PC-3 (cell line): ENCODE measurements at regions not wholly inside any gene's neighbourhood (a gene's known extent, or its start where the extent isn't known, plus 50 kb on each side); places are given as distances from the start of the nearest gene placed in this dataset.

Source experiments
- ATAC-seq: fragments of 200-7000 bp; cut with Tn5 transposase; 2 replicates; pipeline ENCODE4 v1.9.1; 2020; ENCODE audit warnings: mild to moderate bottlenecking, moderate library complexity
- BruUV-seq: library from RNA; stranded (reverse); fragments of 400-500 nt; replicated peaks from 2 replicates; lab custom pipeline; 2021; lab: Mats Ljungman, UMichigan
- CTCF ChIA-PET: fragments of 300-600 bp; sonication (Branson Sonifier 250); formaldehyde crosslinking; loops from one replicate; lab custom pipeline; 2022; ENCODE audit warnings: antibody characterized with exemption; lab: Charles Lee
- POLR2A ChIA-PET: fragments of 300-600 bp; sonication (Branson Sonifier 250); formaldehyde crosslinking; loops from one replicate; lab custom pipeline; 2022; ENCODE audit warnings: antibody characterized with exemption; ENCODE audit not compliant: unreplicated experiment; lab: Charles Lee
- DNase-seq: peaks from one replicate; pipeline ENCODE4 v3.0.0-alpha.2; 2015
- H2AFZ ChIP-seq: fragments of 300-600 bp; sonication (generic); 2 replicates; pipeline ENCODE4 v1.6.0; 2016; ENCODE audit warnings: antibody characterized with exemption, low read length
- H3F3A ChIP-seq: fragments of 300-600 bp; sonication (generic); one replicate; pipeline ENCODE4 v1.6.0; 2017; ENCODE audit warnings: antibody characterized with exemption, low read length, control low read depth, mild to moderate bottlenecking; ENCODE audit not compliant: unreplicated experiment
- H3K27ac ChIP-seq: fragments of 300-600 bp; sonication (generic); 2 replicates; pipeline ENCODE4 v1.5.1; 2016; ENCODE audit warnings: mild to moderate bottlenecking, low read length
- H3K27me3 ChIP-seq: fragments of 300-600 bp; sonication (generic); 2 replicates; pipeline ENCODE4 v1.6.1; 2016; ENCODE audit warnings: low read length, mixed read lengths
- H3K36me3 ChIP-seq: fragments of 300-600 bp; sonication (generic); 2 replicates; pipeline ENCODE4 v1.6.1; 2016; ENCODE audit warnings: low read depth, mixed run types, low read length, mixed read lengths
- H3K4me1 ChIP-seq: fragments of 300-600 bp; sonication (generic); 2 replicates; pipeline ENCODE4 v1.5.1; 2016; ENCODE audit warnings: low read length; ENCODE audit not compliant: insufficient read depth
- H3K4me2 ChIP-seq: fragments of 300-600 bp; sonication (generic); 2 replicates; pipeline ENCODE4 v1.6.0; 2016; ENCODE audit warnings: low read length
- H3K4me3 ChIP-seq: fragments of 300-600 bp; sonication (generic); 2 replicates; pipeline ENCODE4 v1.5.1; 2016; ENCODE audit warnings: mild to moderate bottlenecking, low read length, mixed read lengths
- H3K79me2 ChIP-seq: fragments of 300-600 bp; sonication (generic); 2 replicates; pipeline ENCODE4 v1.6.1; 2017; ENCODE audit warnings: low read length, mixed read lengths
- H3K9ac ChIP-seq: fragments of 300-600 bp; sonication (generic); 2 replicates; pipeline ENCODE4 v1.6.0; 2016; ENCODE audit warnings: mild to moderate bottlenecking, low read length
- H3K9me2 ChIP-seq: fragments of 300-600 bp; sonication (generic); replicated peaks from 2 replicates; pipeline ENCODE4 v1.6.1; 2016; ENCODE audit warnings: mixed run types, low read length, mixed read lengths
- H3K9me3 ChIP-seq: fragments of 300-600 bp; sonication (generic); 2 replicates; pipeline ENCODE4 v1.6.1; 2016; ENCODE audit warnings: low read length, mixed read lengths
- H4K20me1 ChIP-seq: fragments of 300-600 bp; sonication (generic); 2 replicates; pipeline ENCODE4 v1.6.1; 2016; ENCODE audit warnings: low read length, mixed read lengths
- EZH2 ChIP-seq: fragments of 300-600 bp; sonication (generic); IDR thresholded peaks from one replicate; pipeline ENCODE4 v1.6.1; 2017; ENCODE audit warnings: antibody characterized with exemption, mild to moderate bottlenecking, low read length; ENCODE audit not compliant: unreplicated experiment
- EZH2phosphoT487 ChIP-seq: fragments of 300-600 bp; sonication (generic); IDR thresholded peaks from 2 replicates; pipeline ENCODE4 v1.6.1; 2018; ENCODE audit warnings: mild to moderate bottlenecking, antibody characterized with exemption, low read length, borderline replicate concordance
- intact Hi-C: fragments of 100-400 bp; cut with micrococcal nuclease; formaldehyde crosslinking; loops from 2 replicates; pipeline ENCODE4 v1.9.0; 2023
- TF ChIP-seq, protein P1 (sequence below): fragments of 300-600 bp; sonication (generic); conservative IDR thresholded peaks from 2 replicates; pipeline ENCODE4 v1.5.1; 2017; ENCODE audit warnings: antibody characterized with exemption, low read depth, mild to moderate bottlenecking, low read length

DNA sequence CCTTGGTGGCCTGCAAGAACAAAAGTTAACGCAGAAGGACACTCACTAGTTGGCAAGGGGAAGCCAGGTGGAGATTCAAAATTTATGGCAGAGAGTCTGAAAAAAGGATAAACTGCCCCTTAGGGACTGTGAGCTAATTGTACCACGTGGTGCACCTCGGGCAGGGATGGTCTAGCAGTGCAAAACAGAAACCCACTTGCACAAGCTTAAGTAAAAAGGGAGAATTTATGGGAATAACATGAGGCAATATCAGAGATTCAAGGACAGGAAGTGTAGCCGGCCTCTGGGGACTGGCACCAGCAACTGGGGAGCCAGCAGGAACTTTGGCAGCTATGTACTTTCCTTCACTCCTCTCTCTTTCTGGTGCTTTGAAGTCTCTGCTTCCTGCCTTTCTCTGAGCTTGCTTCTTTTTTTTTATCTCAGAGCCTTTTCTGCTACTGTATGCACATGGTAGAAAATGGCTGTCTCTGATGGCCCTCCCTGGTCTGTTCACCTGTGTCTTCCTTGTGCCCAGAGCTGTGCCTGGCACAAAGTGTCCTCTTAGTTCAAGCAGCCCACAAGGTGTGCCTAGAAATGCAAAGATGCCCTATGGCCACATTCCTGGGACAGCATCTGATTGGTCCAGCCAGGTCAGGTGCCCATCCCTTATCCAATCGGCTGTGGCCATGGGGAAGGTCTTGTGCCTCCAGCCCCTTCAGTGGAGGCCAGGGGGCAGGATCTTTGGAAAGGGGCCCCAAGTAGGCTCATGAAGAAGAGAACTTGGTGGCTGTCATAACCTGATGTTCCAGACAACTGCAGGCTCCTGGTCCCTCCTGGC lies 114.8 kb upstream of the ATP6AP2 start:
- Histone ChIP-seq H3K4me3 (no peak overlapping the region), H3K9me3 (no peaks in the 10 kb centered on the region), H2AFZ (no peak overlapping the region), H3K36me3 (no peaks in the 10 kb centered on the region), H3K27me3 (peaks cover 18% of the 10 kb centered on the region), H3K9ac (no peak overlapping the region), H4K20me1 (no peaks in the 10 kb centered on the region), H3K4me1 (peaks cover 6% of the 10 kb centered on the region; the same call in 1 of the 2 replicates), H3K27ac (no peak overlapping the region), H3K9me2 (no peaks in the 10 kb centered on the region), H3F3A (no peaks in the 10 kb centered on the region), H3K4me2 (no peak overlapping the region), H3K79me2 (no peaks in the 10 kb centered on the region)
- BruUV-seq: no TSS peak
- POLR2A ChIA-PET: no interaction called here
- intact Hi-C loops: loop anchor here (10.0 kb wide), 1 partner anchor 291 kb away; no protein-coding TSS in a partner anchor
- TF ChIP-seq, protein P1, sequence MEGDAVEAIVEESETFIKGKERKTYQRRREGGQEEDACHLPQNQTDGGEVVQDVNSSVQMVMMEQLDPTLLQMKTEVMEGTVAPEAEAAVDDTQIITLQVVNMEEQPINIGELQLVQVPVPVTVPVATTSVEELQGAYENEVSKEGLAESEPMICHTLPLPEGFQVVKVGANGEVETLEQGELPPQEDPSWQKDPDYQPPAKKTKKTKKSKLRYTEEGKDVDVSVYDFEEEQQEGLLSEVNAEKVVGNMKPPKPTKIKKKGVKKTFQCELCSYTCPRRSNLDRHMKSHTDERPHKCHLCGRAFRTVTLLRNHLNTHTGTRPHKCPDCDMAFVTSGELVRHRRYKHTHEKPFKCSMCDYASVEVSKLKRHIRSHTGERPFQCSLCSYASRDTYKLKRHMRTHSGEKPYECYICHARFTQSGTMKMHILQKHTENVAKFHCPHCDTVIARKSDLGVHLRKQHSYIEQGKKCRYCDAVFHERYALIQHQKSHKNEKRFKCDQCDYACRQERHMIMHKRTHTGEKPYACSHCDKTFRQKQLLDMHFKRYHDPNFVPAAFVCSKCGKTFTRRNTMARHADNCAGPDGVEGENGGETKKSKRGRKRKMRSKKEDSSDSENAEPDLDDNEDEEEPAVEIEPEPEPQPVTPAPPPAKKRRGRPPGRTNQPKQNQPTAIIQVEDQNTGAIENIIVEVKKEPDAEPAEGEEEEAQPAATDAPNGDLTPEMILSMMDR: no peak
- TF ChIP-seq EZH2phosphoT487: no peak
- ATAC-seq (no peak), DNase-seq (no peak)
- CTCF ChIA-PET: no interaction called here

GRCh38 chrX:40462795-40463194 lies 118.0 kb upstream of the ATP6AP2 start:
- CTCF ChIA-PET: no interaction called here
- Histone ChIP-seq H3K79me2 (no peaks in the 10 kb centered on the region), H3K4me2 (no peak overlapping the region), H3K4me3 (no peak overlapping the region), H2AFZ (no peak overlapping the region), H3K27me3 (peaks cover 30% of the 10 kb centered on the region), H3K9me2 (no peaks in the 10 kb centered on the region), H3K9ac (no peak overlapping the region), H3K36me3 (no peaks in the 10 kb centered on the region), H3K27ac (no peak overlapping the region), H3K9me3 (no peaks in the 10 kb centered on the region), H3F3A (no peaks in the 10 kb centered on the region), H3K4me1 (no peaks in the 10 kb centered on the region), H4K20me1 (no peaks in the 10 kb centered on the region)
- no peak for TF ChIP-seq EZH2
- TF ChIP-seq, protein P1: no peak
- no peak for TF ChIP-seq EZH2phosphoT487
- ATAC-seq (no peak), DNase-seq (no peak)
- POLR2A ChIA-PET: no interaction called here
- no TSS peak for BruUV-seq
- intact Hi-C loops: loop anchor here (10.0 kb wide), 1 partner anchor 288 kb away; no protein-coding TSS in a partner anchor

GRCh38 chrX:40460926-40461325 lies 119.8 kb upstream of the ATP6AP2 start:
- Histone ChIP-seq H3K27me3 (peaks cover 30% of the 10 kb centered on the region), H3K27ac (no peak overlapping the region), H3K4me2 (no peak overlapping the region), H3K79me2 (no peaks in the 10 kb centered on the region), H3F3A (no peaks in the 10 kb centered on the region), H3K4me1 (no peaks in the 10 kb centered on the region), H3K36me3 (no peaks in the 10 kb centered on the region), H3K9me3 (no peaks in the 10 kb centered on the region), H3K4me3 (no peak overlapping the region), H3K9me2 (no peaks in the 10 kb centered on the region), H4K20me1 (no peaks in the 10 kb centered on the region), H3K9ac (no peak overlapping the region), H2AFZ (no peak overlapping the region)
- POLR2A ChIA-PET: no interaction called here
- CTCF ChIA-PET: no interaction called here
- no peak for ATAC-seq
- no TSS peak for BruUV-seq
- no peak for TF ChIP-seq EZH2
- no peak for TF ChIP-seq EZH2phosphoT487
- TF ChIP-seq, protein P1: no peak
- no peak for DNase-seq
- intact Hi-C loops: loop anchor here (10.0 kb wide), 1 partner anchor 286 kb away; no protein-coding TSS in a partner anchor
